ENCODE measurements at regions not wholly inside any gene's neighbourhood (a gene's known extent, or its start where the extent isn't known, plus 50 kb on each side); places are given as distances from the start of the nearest gene placed in this dataset.

DNA sequence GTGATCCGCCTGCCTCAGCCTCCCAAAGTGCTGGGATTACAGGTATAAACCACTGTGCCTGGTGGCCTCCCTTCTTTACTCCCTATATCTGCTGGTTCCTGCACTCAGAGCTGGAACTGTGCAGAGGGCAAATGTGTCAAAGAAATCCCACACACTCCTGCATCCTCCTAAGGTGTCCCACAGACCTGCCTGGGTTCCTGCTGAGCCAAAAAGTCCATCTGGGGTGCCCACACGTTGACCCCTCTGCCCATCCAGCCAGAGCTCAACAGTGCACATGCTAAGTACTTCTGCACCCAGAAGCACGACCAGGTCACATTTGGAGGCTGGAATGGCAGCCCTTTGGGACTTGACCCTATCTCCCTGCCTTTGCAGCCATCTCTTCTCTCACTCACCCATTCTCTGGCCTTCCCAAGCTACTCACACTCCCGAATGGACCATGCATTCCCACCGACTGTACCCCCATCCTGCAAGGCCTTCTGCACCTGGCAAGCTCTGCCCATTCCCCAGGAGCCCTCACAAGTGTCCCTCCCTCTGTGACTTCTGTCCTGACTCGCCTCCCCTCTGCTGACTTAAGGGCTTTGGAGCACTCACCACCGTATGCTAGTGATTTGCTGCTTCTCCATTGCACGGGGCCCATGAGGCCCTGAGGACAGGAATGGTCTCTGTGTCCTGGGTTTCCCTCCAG is 152.1 kb downstream of the KCTD15 start:
- DNase-seq (ENCODE audit: low spot score) = no peak

DNA sequence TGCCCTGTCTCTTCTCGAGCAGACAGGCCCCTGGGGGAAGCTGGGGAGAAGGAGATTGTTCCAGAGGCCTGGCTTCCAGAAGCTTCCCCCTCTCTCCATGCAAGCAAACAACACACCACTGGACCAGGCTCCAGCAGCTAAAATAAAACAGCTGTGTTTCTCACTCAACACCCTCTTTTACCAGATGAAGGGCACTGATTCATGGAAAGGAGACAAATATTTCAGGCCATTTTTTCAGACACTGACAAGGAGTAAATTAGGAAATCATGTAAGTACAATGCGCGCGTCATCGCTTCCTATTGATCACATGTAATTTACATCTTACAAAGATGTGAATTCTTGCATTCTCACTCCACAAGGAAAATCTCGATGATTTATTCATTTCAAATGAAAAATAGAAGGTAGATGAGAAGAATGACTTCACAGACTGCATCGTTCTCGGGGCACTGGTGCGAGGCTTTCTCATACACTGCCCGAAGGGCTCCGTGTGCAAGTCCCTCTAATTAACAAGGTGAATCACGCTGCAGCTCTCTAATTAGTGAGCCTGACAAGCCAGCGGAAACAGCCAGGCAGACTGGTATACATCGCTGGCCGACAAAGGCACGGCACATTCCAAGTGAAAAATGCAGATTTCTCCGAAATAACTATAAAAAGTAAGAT is 153.6 kb downstream of the KCTD15 start:
- DNase-seq (ENCODE audit: low spot score) = no peak

DNA sequence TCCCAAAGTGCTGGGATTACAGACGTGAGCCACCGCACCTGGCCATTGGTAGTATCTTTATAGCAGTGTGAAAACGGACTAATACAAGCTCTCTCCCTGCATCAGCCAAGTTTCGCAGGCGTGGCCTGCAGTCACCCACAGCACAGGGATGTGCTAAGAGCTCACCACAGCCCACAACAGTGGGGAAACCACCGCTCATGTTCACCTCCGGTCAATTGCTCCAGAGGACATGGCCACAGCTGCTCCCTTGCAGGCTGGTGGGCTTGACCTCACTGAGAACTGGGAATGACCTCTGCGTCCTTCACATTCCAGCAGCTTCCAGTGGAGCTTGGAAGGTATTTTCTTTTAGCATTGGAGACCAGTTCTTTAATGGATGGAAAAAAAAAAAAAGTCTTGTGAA is 156.4 kb downstream of the KCTD15 start:
- no peak for DNase-seq (ENCODE audit: low spot score)

DNA sequence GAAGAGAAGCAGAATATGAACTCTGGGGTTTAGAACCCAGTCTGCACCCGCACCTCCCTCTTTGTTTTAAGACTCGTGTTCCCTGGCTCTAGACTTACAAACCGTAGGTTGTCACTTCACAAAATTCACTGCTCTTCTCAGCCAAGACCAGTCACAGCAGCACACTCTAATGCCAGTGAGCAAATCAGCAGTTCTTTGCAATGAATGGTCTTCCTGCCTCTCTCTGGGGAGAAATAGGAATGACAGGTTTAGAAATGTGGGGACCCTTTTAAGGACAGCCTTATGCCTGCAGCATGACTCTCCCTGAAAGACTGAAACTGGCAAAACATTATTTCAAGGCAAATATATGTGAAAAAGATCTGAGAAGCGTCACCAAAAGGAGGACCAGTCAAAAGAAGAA is 156.9 kb downstream of the KCTD15 start:
- no peak for DNase-seq (ENCODE audit: low spot score)

DNA sequence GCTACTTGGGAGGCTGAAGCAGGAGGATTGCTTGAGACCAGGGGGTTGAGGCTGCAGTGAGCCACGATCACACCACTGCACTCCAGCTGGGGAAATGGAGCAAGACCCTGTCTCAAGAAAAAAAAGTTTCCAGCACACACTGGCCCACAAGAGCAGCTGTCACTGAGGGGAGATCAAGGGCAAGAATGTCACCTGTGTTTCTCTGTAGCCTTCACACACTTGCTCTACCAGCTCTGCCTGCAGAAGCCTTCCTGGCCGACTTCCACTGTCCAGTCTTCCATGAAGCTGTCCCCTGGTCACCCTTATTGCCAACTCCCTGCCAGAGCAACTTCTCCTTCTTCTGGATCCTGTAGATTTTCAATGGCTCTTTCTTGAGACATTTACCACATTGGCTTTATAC is 158.0 kb downstream of the KCTD15 start:
- no peak for DNase-seq (ENCODE audit: low spot score)

DNA sequence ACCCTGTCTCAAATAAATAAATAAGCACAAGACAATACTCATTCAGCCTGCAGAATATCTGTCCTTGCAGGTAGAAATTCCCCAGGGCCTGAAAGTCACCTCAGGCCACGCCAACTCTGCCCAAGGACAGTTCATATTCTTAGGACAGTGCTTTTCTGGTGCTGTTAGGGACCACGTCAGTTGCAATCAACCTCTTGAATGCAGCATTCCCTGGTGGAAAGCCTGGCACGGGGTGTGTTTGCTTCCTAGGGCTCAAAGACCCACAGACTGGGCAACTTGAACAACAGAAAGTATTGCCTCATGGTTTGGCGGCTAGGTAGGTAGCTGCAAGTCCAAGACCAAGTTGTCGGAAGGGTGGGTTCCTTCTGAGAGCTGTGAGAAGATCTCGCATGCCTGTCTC is 160.3 kb downstream of the KCTD15 start:
- DNase-seq (ENCODE audit: low spot score) = no peak

DNA sequence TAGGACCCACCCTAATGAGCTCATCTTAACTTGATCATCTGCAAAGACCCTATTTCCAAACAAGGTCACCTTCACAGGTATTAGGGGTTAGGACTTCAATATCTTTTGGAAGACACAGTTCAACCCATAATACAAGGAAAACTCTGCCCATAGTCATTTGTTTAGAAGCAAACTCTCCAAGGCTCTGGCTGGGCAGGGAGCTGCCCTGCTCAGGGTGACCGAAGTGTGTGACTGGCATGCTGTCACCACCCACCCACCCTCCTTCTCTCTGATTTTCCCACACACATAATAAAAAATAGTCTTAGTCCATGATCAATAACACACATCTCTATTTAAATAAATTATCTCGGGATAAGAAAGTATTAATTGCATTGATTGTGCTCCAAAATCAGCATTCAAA is 161.1 kb downstream of the KCTD15 start:
- DNase-seq (ENCODE audit: low spot score) = no peak

DNA sequence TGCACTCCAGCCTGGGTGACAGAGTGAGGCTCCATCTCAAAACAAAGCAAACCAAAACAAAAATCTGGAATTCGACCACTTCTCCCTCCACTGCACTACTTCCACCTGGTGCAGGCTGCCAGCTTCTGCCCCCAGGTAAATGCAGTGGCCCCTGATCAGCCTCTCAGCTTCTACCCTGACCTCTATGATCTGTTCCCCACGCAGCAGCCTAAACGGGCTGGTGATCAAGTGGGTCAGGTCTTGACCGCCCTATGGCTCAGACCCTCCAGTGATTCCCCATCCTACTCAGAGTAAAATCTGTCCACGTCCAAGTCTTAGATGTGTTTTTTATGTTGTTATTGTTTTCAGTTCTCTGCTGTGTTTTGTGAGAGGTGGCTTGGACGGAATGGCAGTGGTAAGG is 163.9 kb downstream of the KCTD15 start:
- DNase-seq (ENCODE audit: low spot score) = no peak

DNA sequence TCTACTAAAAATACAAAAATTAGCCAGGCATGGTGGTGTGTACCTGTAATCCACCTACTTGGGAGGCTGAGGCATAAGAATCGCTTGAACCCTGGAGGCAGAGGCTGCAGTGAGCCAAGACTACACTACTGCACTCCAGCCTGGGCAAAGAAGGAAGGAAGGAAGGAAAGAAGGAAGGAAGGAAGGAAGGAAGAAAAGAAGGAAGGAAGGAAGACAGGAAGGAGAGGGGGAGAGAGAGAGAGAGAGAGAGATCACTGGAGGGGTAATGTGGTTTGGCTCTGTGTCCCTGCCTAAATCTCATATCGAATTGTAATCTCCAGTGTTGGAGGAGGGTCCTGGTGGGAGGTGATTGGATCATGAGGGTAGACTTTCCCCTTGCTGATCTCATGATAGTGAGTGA is 165.5 kb downstream of the KCTD15 start:
- no peak for DNase-seq (ENCODE audit: low spot score)

DNA sequence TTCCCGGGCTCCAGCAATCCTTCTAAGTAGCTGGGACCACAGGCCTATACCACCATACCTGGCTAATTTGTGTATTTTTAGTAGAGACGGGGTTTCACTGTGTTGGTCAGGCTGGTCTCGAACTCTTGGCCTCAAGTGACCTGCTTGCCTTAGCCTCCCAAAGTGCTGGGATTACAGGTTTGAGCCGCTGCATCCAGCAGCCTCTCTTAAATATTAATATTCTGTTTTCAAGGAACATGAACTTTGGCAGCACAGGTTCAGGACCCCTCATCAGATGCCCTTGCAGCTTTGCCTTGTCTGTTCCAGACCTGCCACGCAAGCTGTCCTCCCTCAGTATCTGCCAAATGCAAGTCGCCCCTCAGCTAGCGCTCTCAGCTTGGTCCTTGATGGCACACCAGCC is 166.8 kb downstream of the KCTD15 start:
- no peak for DNase-seq (ENCODE audit: low spot score)

DNA sequence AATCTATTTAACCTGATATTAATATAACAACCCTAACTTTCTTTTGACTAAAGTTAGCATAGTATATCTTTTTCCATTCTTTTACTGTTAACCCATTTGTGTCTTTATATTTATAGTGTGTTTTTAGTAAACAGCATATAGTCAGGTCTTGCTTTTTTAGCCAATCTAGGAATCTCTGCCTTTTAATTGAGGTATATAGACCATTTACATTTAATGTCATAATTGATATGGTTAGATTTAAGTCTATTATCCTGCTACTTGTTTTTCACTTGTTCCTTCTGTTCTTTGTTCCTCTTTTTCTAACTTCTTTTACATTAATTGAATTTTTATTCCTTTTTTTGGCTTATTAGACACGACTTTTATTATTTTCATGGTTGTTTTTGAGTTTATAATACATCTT is 174.4 kb downstream of the KCTD15 start:
- DNase-seq (ENCODE audit: low spot score) = no peak

DNA sequence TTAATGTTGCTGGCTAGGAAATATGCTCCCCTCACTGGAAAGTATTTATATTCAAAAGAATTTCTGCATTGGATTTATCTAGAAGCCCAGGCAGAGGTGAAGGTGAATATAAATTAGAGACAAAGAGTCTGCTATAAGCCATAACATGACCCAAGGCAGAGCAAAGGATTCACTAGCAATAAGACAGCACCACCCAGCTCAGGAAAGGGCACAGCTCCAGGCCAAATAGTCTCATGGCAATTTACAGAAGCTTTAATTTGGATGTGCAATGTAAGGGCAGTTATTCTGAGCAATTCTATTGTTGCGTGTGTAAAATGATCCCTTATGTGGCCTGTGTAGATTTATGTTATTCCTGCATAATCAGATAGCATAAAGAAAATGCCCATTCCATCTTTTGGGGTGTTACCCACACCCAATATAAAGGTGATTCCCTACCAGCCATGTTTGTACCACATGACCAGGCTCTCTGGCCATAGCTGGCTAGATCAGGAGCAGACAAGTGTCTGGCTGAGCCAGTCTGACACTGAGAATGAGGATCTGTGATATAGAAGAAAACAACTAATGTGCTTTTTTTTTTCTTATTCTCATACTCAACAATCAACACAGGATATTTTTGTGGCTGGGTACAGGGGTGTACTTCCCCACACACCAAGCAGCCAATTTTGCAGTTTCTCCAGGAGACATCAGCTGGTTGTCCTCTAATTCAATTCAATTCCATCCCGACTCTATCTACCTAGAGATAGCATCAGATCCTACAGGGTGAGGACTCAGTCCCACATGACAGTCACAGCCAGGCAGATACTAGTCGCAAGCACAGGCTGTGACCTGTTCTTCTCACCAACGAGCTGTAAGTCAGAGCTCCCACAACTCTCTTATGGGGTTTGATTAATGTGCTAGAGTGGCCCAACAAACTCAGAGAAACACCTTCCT is 181.4 kb downstream of the KCTD15 start:
- DNase-seq (ENCODE audit: low spot score) = no peak

DNA sequence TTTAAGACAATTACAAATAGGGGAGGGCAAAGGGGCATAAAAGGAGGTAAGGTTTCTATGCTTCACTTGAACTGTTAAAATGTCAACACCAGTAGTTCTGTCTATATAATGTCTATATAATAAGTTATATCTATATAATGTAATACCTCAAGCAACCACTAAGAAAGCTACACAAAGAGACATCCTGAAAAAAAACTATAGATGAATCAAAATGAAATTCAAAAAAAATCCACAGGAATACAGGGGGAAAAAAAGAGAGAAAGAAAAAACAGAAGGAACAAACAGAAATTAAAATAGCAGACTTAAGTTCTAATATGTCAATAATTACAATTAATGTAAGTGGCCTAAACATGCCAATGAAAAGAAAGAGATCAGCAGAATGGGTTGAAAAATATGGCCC is 186.0 kb downstream of the KCTD15 start:
- no peak for DNase-seq (ENCODE audit: low spot score)

DNA sequence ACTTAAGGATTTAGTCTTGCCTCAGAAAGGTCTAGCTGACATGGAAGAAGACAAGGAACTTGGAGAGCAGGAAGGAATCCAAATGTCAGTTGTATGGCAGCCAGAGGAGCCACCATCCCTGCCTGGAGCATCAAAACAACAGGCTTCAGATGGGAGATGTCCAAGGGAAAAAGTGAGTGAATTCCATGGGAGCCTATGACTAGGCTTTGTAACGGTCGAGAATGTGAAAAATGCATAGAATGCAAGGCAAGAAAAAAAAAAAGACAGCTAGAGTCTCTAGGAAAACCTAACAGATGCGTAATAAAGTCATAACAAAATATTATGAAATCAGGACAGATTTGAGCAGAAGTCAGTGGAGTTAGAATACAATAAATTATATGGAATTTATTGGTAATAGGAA is 183.7 kb upstream of the LSM14A start:
- DNase-seq (ENCODE audit: low spot score) = no peak

DNA sequence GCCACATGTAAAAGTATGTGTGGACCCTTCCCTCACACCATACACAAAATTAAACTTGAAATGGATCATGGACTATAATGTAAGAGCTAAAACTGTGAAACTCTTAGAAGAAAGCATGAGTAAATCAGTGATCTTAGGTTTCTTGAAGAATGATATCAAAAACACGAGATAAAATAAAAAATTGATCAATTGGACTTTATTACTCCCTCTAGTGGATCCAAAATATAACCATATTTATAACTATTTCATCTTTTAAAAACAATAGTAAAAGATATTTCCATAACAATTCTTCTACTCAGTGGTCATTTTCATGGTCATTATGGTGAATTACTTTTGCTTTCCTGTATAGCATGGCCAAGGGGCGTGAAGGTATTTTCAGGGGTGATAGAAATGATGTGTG is 174.6 kb upstream of the LSM14A start:
- DNase-seq (ENCODE audit: low spot score) = no peak

DNA sequence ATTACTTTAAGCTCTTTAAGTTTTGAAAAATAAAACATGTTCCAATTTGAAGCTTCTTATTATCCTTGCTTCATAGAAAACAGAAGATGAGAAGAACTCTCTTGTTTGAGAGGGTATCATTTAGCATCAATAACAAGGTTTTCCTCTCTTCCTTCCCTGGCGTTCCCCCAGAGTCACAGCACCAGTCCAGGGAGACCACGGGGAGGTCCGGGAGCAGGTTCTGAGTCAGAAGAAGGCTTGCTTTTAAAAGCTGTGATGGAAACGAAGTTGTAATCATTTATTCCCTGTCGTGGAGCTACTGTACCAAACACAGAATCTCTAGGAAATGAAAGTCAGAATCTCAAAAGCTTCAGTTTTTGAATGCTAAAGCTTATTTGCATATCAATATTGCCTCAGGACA is 174.0 kb upstream of the LSM14A start:
- no peak for DNase-seq (ENCODE audit: low spot score)

DNA sequence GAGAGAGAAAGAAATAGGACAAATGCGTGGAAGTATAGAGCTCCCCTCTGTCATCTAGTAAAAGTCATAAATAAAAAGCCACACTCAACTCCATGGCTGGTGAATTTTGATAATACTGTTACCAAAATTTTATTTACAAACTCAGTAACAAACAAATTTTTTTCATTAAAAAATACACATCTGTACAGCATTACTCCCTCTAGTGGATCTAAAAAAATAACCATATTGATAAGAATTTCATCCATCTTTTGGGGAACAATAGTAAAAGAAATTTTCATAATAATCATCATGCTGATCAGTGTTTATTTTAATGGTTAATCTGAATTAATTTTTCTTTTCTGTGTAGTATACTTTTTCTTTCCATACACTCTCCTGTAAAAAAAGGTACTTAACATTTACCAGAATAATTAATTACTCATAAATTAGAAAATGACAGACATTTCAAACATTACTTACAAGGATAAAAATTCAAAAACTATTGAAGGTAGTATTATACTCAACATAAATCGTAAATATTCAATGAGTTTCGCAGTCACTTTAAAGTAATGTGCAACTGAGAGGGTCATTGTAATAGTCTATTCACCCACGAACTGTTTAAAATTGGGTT is 173.5 kb upstream of the LSM14A start:
- no peak for DNase-seq (ENCODE audit: low spot score)

DNA sequence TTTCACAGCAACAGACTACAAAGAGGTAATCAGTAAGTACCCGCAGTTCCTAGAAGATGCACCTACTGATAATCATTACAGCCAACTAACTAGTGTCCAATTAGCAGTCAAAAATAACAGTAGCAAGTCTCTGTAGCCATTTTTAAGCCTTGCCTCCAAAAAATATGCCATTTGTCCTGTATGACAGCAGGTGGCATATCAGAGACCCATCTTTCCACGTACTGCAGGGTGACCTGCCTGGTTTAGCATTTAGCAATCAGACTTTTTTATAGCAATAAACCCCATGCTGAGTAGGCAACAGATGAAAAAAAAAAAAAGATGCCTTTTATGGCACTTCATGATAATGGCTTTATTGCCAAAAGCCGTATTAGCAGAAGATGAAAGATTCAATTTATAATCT is 155.3 kb upstream of the LSM14A start:
- DNase-seq (ENCODE audit: low spot score) = no peak

DNA sequence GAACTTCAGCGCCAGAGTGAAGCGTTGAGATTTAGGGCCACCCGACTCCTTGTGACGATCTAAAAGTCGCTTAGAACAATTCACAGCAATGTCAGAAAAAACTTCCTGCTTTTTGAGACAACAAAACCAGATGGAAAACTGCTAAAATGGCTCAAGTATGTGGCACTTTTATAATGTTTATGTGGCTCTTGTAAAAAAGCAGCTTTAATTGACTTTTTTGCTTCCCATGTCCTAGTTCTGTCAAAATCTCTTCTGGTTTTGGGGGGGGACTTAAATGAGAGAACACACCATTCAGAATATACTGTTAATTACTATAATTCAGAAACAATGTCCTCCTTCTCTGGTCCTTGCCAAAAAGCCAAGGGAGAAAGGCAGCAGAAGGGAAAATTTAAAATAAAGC is 154.7 kb upstream of the LSM14A start:
- DNase-seq (ENCODE audit: low spot score) = no peak

DNA sequence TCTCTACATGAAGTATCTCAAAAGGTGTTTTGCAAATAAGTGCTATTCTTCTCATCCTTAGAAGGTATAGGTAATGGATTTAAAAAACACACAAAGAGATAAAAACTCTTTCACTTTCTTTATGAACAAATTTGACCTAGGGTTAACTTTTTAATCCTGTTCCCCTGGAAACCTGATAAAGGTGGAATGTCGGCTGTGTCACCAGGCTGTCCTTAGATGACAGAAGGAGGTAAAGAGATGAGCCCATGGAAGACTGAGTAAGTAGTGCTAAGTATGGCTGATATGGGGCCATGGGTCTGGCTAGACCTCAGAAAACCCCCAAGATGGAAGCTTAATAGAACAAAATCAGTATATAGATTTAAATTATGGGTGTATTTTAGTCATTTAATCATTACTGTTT is 153.8 kb upstream of the LSM14A start:
- DNase-seq (ENCODE audit: low spot score) = no peak

DNA sequence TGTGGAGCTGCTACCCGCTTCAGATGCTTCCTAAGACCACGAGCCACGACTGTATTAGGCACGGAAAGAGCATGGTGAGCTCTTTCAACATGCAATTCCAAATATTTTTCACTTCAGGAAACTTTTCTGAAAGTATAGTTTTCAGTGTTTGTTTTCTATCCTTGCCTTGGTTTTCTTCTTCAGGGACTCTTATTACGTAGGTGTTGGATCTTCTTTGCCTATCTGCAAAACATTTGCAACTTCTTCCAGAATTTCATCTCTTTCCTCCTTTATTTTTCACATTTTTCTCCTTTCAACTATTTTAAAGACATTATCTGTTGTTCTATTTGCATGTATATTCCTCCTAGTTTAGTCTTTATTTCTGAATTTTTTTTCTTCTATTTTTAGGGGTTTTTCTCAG is 148.9 kb upstream of the LSM14A start:
- DNase-seq (ENCODE audit: low spot score) = no peak

DNA sequence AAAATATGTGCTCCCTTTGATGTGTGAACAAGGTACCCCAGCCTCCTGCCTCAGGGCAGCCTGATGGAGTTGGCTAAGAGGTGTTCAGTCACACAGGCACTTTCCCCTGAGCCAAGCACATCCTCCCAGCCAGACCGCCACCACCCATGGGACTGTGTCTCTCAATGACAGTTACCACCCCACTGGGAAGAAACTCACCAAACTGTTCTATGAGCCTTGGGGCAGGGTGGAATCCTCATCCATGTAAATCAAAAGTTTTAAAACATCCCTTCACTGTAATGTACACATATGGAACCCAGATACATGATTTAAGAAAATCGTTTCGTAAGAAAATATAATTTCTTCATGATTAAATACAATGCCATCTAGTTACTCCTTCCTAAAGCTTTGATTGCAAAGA is 138.4 kb upstream of the LSM14A start:
- no peak for DNase-seq (ENCODE audit: low spot score)

All from iPS-NIHi11 (cell line).